ENCODE measurements at regions not wholly inside any gene's neighbourhood (a gene's known extent, or its start where the extent isn't known, plus 50 kb on each side); places are given as distances from the start of the nearest gene placed in this dataset.

DNA sequence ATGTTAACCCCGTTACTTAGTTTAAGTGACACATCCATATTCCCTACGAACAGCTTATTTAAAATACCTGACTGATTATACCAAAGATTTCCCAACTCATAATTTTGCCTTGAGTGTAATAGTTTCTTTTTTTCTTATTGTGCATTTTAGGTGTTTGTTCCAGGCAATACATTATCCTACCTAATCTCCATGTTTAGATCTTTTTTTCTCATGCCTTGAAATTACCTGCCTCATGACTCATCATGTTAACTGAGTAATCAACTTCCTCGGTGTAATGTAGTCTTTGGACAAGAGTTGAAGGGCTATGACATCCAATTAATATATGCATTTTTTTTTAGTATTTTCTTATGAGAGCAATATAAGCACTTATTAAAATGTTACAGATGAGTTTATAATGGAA, 228.7 kb upstream of the ANKRD50 start:
- FAIRE-seq (no peak), DNase-seq (ENCODE audit: low read depth, low spot score) (peak; percentile 76)
- TF ChIP-seq MYC (IDR thresholded peaks at IDR 0.05; ENCODE audit: low read depth, low read length) (no peak), POLR2A (IDR thresholded peaks at IDR 0.05; ENCODE audit: low read depth, low read length) (no peak), FOS (IDR thresholded peaks at IDR 0.05; ENCODE audit: borderline replicate concordance, insufficient read depth, low read length) (peak; percentile 85), EZH2 (IDR thresholded peaks at IDR 0.05; ENCODE audit: borderline replicate concordance, low read depth, low read length, severe bottlenecking) (no peak), POLR2AphosphoS5 (IDR thresholded peaks at IDR 0.05; ENCODE audit: insufficient read depth, low read depth, low read length) (no peak), CTCF (IDR thresholded peaks at IDR 0.05; ENCODE audit: extremely low read depth in 1 of 2, insufficient read depth in 1 of 2, low read depth in 1 of 2, low read length in 2 of 2) (no peak), JUN (IDR thresholded peaks at IDR 0.05; ENCODE audit: borderline replicate concordance, insufficient read depth, insufficient read length, low read depth) (peak; percentile 86), GATA2 (IDR thresholded peaks at IDR 0.05; ENCODE audit: insufficient read depth, insufficient read length, low read depth, low read length) (peak; percentile 33)
- TF ChIP-seq, protein P1, sequence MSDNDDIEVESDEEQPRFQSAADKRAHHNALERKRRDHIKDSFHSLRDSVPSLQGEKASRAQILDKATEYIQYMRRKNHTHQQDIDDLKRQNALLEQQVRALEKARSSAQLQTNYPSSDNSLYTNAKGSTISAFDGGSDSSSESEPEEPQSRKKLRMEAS (IDR thresholded peaks at IDR 0.05; ENCODE audit: insufficient read depth, insufficient read length): no peak
- BruUV-seq (replicated peaks): no TSS peak
- H3K4me3 ChIP-seq (replicated peaks in 1 of 3; ENCODE audit: insufficient read depth in 1 of 3, low read depth in 1 of 3, low read length in 3 of 3): no peak overlapping the region
- H3K79me2 ChIP-seq (ENCODE audit: control insufficient read depth, insufficient read depth, low read length): no peaks in the 10 kb centered on the region
- H3K4me1 ChIP-seq (ENCODE audit: control insufficient read depth, extremely low read depth, insufficient read depth, low read length): peaks cover 43% of the 10 kb centered on the region
- H3K9ac ChIP-seq (replicated peaks; ENCODE audit: extremely low read depth, insufficient read depth, low read length): peak overlapping the region; percentile 79
- H3K9me1 ChIP-seq (replicated peaks; ENCODE audit: control insufficient read depth, extremely low read depth, insufficient read depth, low read length): no peaks in the 10 kb centered on the region
- peak overlapping the region; percentile 59 for H3K4me2 ChIP-seq (ENCODE audit: insufficient read depth, low read length)
- no peaks in the 10 kb centered on the region for H4K20me1 ChIP-seq (replicated peaks; ENCODE audit: control insufficient read depth, extremely low read depth, insufficient read depth, low read length)
- H3K9me3 ChIP-seq (replicated peaks; ENCODE audit: control insufficient read depth, insufficient read depth, low read length): no peaks in the 10 kb centered on the region
- H2AFZ ChIP-seq (ENCODE audit: low read depth, low read length): no peak overlapping the region
- dilution Hi-C loops (cut with MboI; ENCODE audit: extremely low pct_ligation_motif_present, low sequenced_read_pairs) (no loop called here), intact Hi-C loops (cut with micrococcal nuclease) (loop anchor here (2.0 to 10.0 kb wide), 7 partner anchors 258 to 954 kb away; no protein-coding TSS in a partner anchor)
- ChIA-PET CTCF (interaction anchor here (1.0 to 1.1 kb wide), 2 partner anchors 247 to 607 kb away, joined by 3 read pairs; no protein-coding TSS in a partner anchor), POLR2A (interaction anchor here (1.8 kb wide), 1 partner anchor 229 kb away, joined by 5 read pairs; the partner anchor contains the start of gene ANKRD50)
- H3K36me3 ChIP-seq (ENCODE audit: control insufficient read depth in 2 of 2, extremely low read depth in 1 of 2, insufficient read depth in 2 of 2, low read length in 2 of 2): no peaks in the 10 kb centered on the region
- H3K27ac ChIP-seq (ENCODE audit: insufficient read depth, low read depth, low read length): peak overlapping the region; percentile 98
- no peaks in the 10 kb centered on the region for H3K27me3 ChIP-seq (ENCODE audit: control insufficient read depth in 2 of 2, insufficient read depth in 2 of 2, low read length in 2 of 2)
